Ectodermal cell (in vitro differentiated cells): ENCODE measurements at regions not wholly inside any gene's neighbourhood (a gene's known extent, or its start where the extent isn't known, plus 50 kb on each side); places are given as distances from the start of the nearest gene placed in this dataset.

Source experiments
- H3K27ac ChIP-seq: 2 replicates; pipeline ENCODE4 v1.7.0; 2013; ENCODE audit warnings: mild to moderate bottlenecking, low read depth, low read length; ENCODE audit not compliant: insufficient read depth, poor library complexity, severe bottlenecking
- H3K27me3 ChIP-seq: 2 replicates; pipeline ENCODE4 v1.7.0; 2013; ENCODE audit warnings: mild to moderate bottlenecking, low read length; ENCODE audit not compliant: insufficient read depth, control insufficient read depth, poor library complexity, severe bottlenecking
- H3K36me3 ChIP-seq: one replicate; pipeline ENCODE4 v1.7.0; 2013; ENCODE audit warnings: low read length; ENCODE audit not compliant: control insufficient read depth, insufficient read depth
- H3K4me1 ChIP-seq: one replicate; pipeline ENCODE4 v1.7.0; 2013; ENCODE audit warnings: low read length; ENCODE audit not compliant: control insufficient read depth, insufficient read depth
- H3K4me3 ChIP-seq: 2 replicates; pipeline ENCODE4 v1.7.0; 2013; ENCODE audit warnings: low read depth, low read length, control low read depth; ENCODE audit not compliant: insufficient read depth
- H3K9me3 ChIP-seq: 2 replicates; pipeline ENCODE4 v1.7.0; 2013; ENCODE audit warnings: mild to moderate bottlenecking, low read length, moderate library complexity; ENCODE audit not compliant: control insufficient read depth
- WGBS, 2 experiments: methylation state at CpG; one replicate each; pipeline ENCODE4 v1.1.7; 2013; ENCODE audit warnings: missing lambda C conversion rate in 2 of 2; 5-methylcytosine and 5-hydroxymethylcytosine counted together

- Histone ChIP-seq H3K27me3 (no peaks in the 10 kb centered on the region), H3K36me3 (no peaks in the 10 kb centered on the region), H3K4me3 (no peak overlapping the region), H3K27ac (no peak overlapping the region), H3K4me1 (no peaks in the 10 kb centered on the region), H3K9me3 (no peaks in the 10 kb centered on the region)
- 94 to 95% methylated on average over 43 of the region's 43 CpGs for WGBS, 2 experiments
Observed at GRCh38 chr3:180828723-180829408, 83.6 kb upstream of the FXR1 start.

GRCh38 chr3:180829409-180830405, 82.8 kb upstream of the FXR1 start:
- Histone ChIP-seq H3K36me3 (no peaks in the 10 kb centered on the region), H3K4me1 (no peaks in the 10 kb centered on the region), H3K27ac (no peak overlapping the region), H3K4me3 (no peak overlapping the region), H3K9me3 (no peaks in the 10 kb centered on the region), H3K27me3 (no peaks in the 10 kb centered on the region)
- 95 to 96% methylated on average over 36 to 37 of the region's 37 CpGs for WGBS, 2 experiments

- Histone ChIP-seq H3K9me3 (no peaks in the 10 kb centered on the region), H3K36me3 (no peaks in the 10 kb centered on the region), H3K4me3 (no peak overlapping the region), H3K27me3 (no peaks in the 10 kb centered on the region), H3K27ac (no peak overlapping the region), H3K4me1 (no peaks in the 10 kb centered on the region)
- 90 to 94% methylated on average over 2 of the region's 2 CpGs for WGBS, 2 experiments
Observed at GRCh38 chr3:180835501-180835900, 77.0 kb upstream of the FXR1 start.

- Histone ChIP-seq H3K4me3 (no peak overlapping the region), H3K9me3 (no peaks in the 10 kb centered on the region), H3K27me3 (no peaks in the 10 kb centered on the region), H3K36me3 (no peaks in the 10 kb centered on the region), H3K4me1 (no peaks in the 10 kb centered on the region), H3K27ac (no peak overlapping the region)
- WGBS, 2 experiments, result 89 to 100% methylated on average over 1 of the region's 1 CpG
Observed at GRCh38 chr3:180836766-180837165, 75.7 kb upstream of the FXR1 start.

GRCh38 chr3:180854887-180855286, 57.6 kb upstream of the FXR1 start:
- 79 to 82% methylated on average over 2 of the region's 2 CpGs for WGBS, 2 experiments
- H3K9me3 ChIP-seq, result no peaks in the 10 kb centered on the region
- H3K27me3 ChIP-seq, result no peaks in the 10 kb centered on the region
- H3K4me3 ChIP-seq, result no peak overlapping the region
- no peaks in the 10 kb centered on the region for H3K36me3 ChIP-seq
- no peaks in the 10 kb centered on the region for H3K4me1 ChIP-seq
- H3K27ac ChIP-seq, result no peak overlapping the region

GRCh38 chr3:180855364-180855763, 57.1 kb upstream of the FXR1 start:
- Histone ChIP-seq H3K27me3 (no peaks in the 10 kb centered on the region), H3K36me3 (no peaks in the 10 kb centered on the region), H3K9me3 (no peaks in the 10 kb centered on the region), H3K4me1 (no peaks in the 10 kb centered on the region), H3K27ac (no peak overlapping the region), H3K4me3 (no peak overlapping the region)
- WGBS, 2 experiments, result 14 to 28% methylated on average over 2 of the region's 2 CpGs

GRCh38 chr3:180855956-180856355, 56.5 kb upstream of the FXR1 start:
- no peaks in the 10 kb centered on the region for H3K4me1 ChIP-seq
- H3K9me3 ChIP-seq, result no peaks in the 10 kb centered on the region
- no peaks in the 10 kb centered on the region for H3K27me3 ChIP-seq
- no peaks in the 10 kb centered on the region for H3K36me3 ChIP-seq
- 96 to 98% methylated on average over 3 of the region's 3 CpGs for WGBS, 2 experiments
- H3K4me3 ChIP-seq, result no peak overlapping the region
- no peak overlapping the region for H3K27ac ChIP-seq

GRCh38 chr3:180860180-180860858, 52.2 kb upstream of the FXR1 start:
- Histone ChIP-seq H3K4me3 (no peak overlapping the region), H3K27ac (no peak overlapping the region), H3K9me3 (no peaks in the 10 kb centered on the region)

More at GRCh38 chr3:180860180-180860858, 52.2 kb upstream of the FXR1 start:
- H3K36me3 ChIP-seq, result no peaks in the 10 kb centered on the region
- no peaks in the 10 kb centered on the region for H3K4me1 ChIP-seq
- no peaks in the 10 kb centered on the region for H3K27me3 ChIP-seq
